Central memory CD8-positive, alpha-beta T cell (primary cell): ENCODE measurements at regions not wholly inside any gene's neighbourhood (a gene's known extent, or its start where the extent isn't known, plus 50 kb on each side); places are given as distances from the start of the nearest gene placed in this dataset.
"Not testable (repeated sequence)": the region's sequence is repeated elsewhere in the genome, so short reads cannot be mapped to it uniquely, and the experiment has no call there.

Experiments used
- ATAC-seq: fragments of 150-1000 bp; cut with Tn5 transposase; replicated peaks from 2 replicates; pipeline ENCODE4 v1.10.0; 2022; ENCODE audit warnings: mild to moderate bottlenecking, moderate FRiP score, moderate number of reproducible peaks; ENCODE audit not compliant: poor library complexity, severe bottlenecking; ENCODE audit errors: extremely low read depth
- DNase-seq, 2 donors: peaks; one replicate each; pipeline ENCODE4 v3.0.0; 2021; ENCODE audit warnings: low spot score in 2 of 2
- H3K27ac Mint-ChIP-seq: one replicate; pipeline ENCODE4 v1.8.0; 2022; ENCODE audit warnings: low read depth, mild to moderate bottlenecking, moderate library complexity, mixed read lengths
- H3K27me3 Mint-ChIP-seq: one replicate; pipeline ENCODE4 v1.8.0; 2022; ENCODE audit warnings: mixed read lengths
- H3K36me3 Mint-ChIP-seq: one replicate; pipeline ENCODE4 v1.8.0; 2022; ENCODE audit warnings: mild to moderate bottlenecking, moderate library complexity, mixed read lengths; ENCODE audit not compliant: insufficient read depth
- H3K4me1 Mint-ChIP-seq: one replicate; pipeline ENCODE4 v1.8.0; 2022; ENCODE audit warnings: mixed read lengths
- H3K4me3 Mint-ChIP-seq: one replicate; pipeline ENCODE4 v1.8.0; 2022; ENCODE audit warnings: mild to moderate bottlenecking, moderate library complexity, mixed read lengths
- H3K9me3 Mint-ChIP-seq: one replicate; pipeline ENCODE4 v1.8.0; 2022; ENCODE audit warnings: mixed read lengths

- Mint-ChIP-seq H3K9me3 (no peaks in the 10 kb centered on the region), H3K27ac (no peak overlapping the region), H3K4me3 (no peak overlapping the region), H3K4me1 (peaks cover 1% of the 10 kb centered on the region), H3K36me3 (no peaks in the 10 kb centered on the region), H3K27me3 (no peaks in the 10 kb centered on the region)
- ATAC-seq (no peak), DNase-seq (no peak)
These were observed 114.0 kb downstream of the NBPF12 start for GRCh38 chr1:147052143-147052542.

- peaks cover 11% of the 10 kb centered on the region for H3K4me1 Mint-ChIP-seq
- DNase-seq (no peak), ATAC-seq (no peak)
- no peaks in the 10 kb centered on the region for H3K27me3 Mint-ChIP-seq
- H3K4me3 Mint-ChIP-seq, result no peak overlapping the region
- H3K27ac Mint-ChIP-seq, result no peak overlapping the region
- H3K36me3 Mint-ChIP-seq, result no peaks in the 10 kb centered on the region
- H3K9me3 Mint-ChIP-seq, result no peaks in the 10 kb centered on the region
These were observed 113.0 kb downstream of the NBPF12 start for GRCh38 chr1:147051136-147051535.

GRCh38 chr1:147050654-147051053 is 112.5 kb downstream of the NBPF12 start:
- ATAC-seq (no peak), DNase-seq (no peak)
- H3K9me3 Mint-ChIP-seq, result no peaks in the 10 kb centered on the region
- H3K4me3 Mint-ChIP-seq, result no peak overlapping the region
- peaks cover 16% of the 10 kb centered on the region for H3K4me1 Mint-ChIP-seq
- no peak overlapping the region for H3K27ac Mint-ChIP-seq
- H3K36me3 Mint-ChIP-seq, result no peaks in the 10 kb centered on the region
- H3K27me3 Mint-ChIP-seq, result no peaks in the 10 kb centered on the region

GRCh38 chr1:147046863-147047394 is 108.8 kb downstream of the NBPF12 start:
- not testable (repeated sequence) for H3K36me3 Mint-ChIP-seq, H3K4me3 Mint-ChIP-seq, H3K27me3 Mint-ChIP-seq, DNase-seq, H3K9me3 Mint-ChIP-seq, H3K27ac Mint-ChIP-seq
- peak; percentile 40 for ATAC-seq
- H3K4me1 Mint-ChIP-seq, result peaks cover 17% of the 10 kb centered on the region

- no peak overlapping the region for H3K4me3 Mint-ChIP-seq
- H3K27me3 Mint-ChIP-seq, result no peaks in the 10 kb centered on the region
- no peaks in the 10 kb centered on the region for H3K36me3 Mint-ChIP-seq
- peaks cover 17% of the 10 kb centered on the region for H3K4me1 Mint-ChIP-seq
- H3K27ac Mint-ChIP-seq, result no peak overlapping the region
- ATAC-seq (peak; percentile 40), DNase-seq (no peak)
- H3K9me3 Mint-ChIP-seq, result no peaks in the 10 kb centered on the region
These were observed 108.2 kb downstream of the NBPF12 start for GRCh38 chr1:147046189-147046862.
